Cardiac septum (tissue), 1 donor: ENCODE measurements at regions not wholly inside any gene's neighbourhood (a gene's known extent, or its start where the extent isn't known, plus 50 kb on each side); places are given as distances from the start of the nearest gene placed in this dataset.

Source experiments
- DNase-seq: peaks from one replicate; pipeline ENCODE4 v3.0.0-alpha.2; 2020; ENCODE audit warnings: low spot score
- intact Hi-C: fragments of 100-400 bp; cut with DNase I; formaldehyde crosslinking; loops from one replicate; pipeline ENCODE4 v1.14.0; 2022
- donor health status: DM: no; HTN: no; CAD: no.

GRCh38 chr5:40314275-40314674, 365.4 kb upstream of the PTGER4 start:
- no peak for DNase-seq
- intact Hi-C loops = no loop called here

- DNase-seq = no peak
- intact Hi-C loops = no loop called here
Observed at GRCh38 chr5:40312205-40312604, 367.5 kb upstream of the PTGER4 start.

GRCh38 chr5:40309851-40310250, 369.9 kb upstream of the PTGER4 start:
- DNase-seq = no peak
- intact Hi-C loops = no loop called here

GRCh38 chr5:40308867-40309266, 370.8 kb upstream of the PTGER4 start:
- intact Hi-C loops = no loop called here
- no peak for DNase-seq

- DNase-seq = no peak
- intact Hi-C loops = no loop called here
Observed at GRCh38 chr5:40307920-40308319, 371.8 kb upstream of the PTGER4 start.

- intact Hi-C loops = no loop called here
- DNase-seq = no peak
Observed at GRCh38 chr5:40306869-40307487, 372.7 kb upstream of the PTGER4 start.

- intact Hi-C loops = no loop called here
- DNase-seq = no peak
Observed at GRCh38 chr5:40292006-40292405, 387.7 kb upstream of the PTGER4 start.

GRCh38 chr5:40291338-40291737, 388.4 kb upstream of the PTGER4 start:
- intact Hi-C loops = no loop called here
- DNase-seq = no peak

GRCh38 chr5:40288800-40289485, 390.8 kb upstream of the PTGER4 start:
- no peak for DNase-seq
- intact Hi-C loops = no loop called here

GRCh38 chr5:40284863-40285262, 394.9 kb upstream of the PTGER4 start:
- no peak for DNase-seq
- intact Hi-C loops = no loop called here

GRCh38 chr5:40278881-40279280, 400.8 kb upstream of the PTGER4 start:
- intact Hi-C loops = no loop called here
- no peak for DNase-seq

GRCh38 chr5:40277161-40277906, 402.4 kb upstream of the PTGER4 start:
- no peak for DNase-seq
- intact Hi-C loops = no loop called here

- DNase-seq = no peak
- intact Hi-C loops = no loop called here
Observed at GRCh38 chr5:40276426-40277102, 403.2 kb upstream of the PTGER4 start.

GRCh38 chr5:40274568-40274967, 405.1 kb upstream of the PTGER4 start:
- no peak for DNase-seq
- intact Hi-C loops = no loop called here

GRCh38 chr5:40273936-40274335, 405.8 kb upstream of the PTGER4 start:
- intact Hi-C loops = no loop called here
- DNase-seq = no peak

- DNase-seq = no peak
- intact Hi-C loops = no loop called here
Observed at GRCh38 chr5:40271476-40271875, 408.2 kb upstream of the PTGER4 start.

- DNase-seq = no peak
- intact Hi-C loops = no loop called here
Observed at GRCh38 chr5:40270274-40270845, 409.4 kb upstream of the PTGER4 start.

GRCh38 chr5:40268088-40268487, 411.6 kb upstream of the PTGER4 start:
- DNase-seq = no peak
- intact Hi-C loops = no loop called here

- DNase-seq = no peak
- intact Hi-C loops = no loop called here
Observed at GRCh38 chr5:40266952-40267351, 412.8 kb upstream of the PTGER4 start.

GRCh38 chr5:40261984-40262383, 417.7 kb upstream of the PTGER4 start:
- intact Hi-C loops = no loop called here
- no peak for DNase-seq
